ENCODE measurements at regions not wholly inside any gene's neighbourhood (a gene's known extent, or its start where the extent isn't known, plus 50 kb on each side); places are given as distances from the start of the nearest gene placed in this dataset.

DNA sequence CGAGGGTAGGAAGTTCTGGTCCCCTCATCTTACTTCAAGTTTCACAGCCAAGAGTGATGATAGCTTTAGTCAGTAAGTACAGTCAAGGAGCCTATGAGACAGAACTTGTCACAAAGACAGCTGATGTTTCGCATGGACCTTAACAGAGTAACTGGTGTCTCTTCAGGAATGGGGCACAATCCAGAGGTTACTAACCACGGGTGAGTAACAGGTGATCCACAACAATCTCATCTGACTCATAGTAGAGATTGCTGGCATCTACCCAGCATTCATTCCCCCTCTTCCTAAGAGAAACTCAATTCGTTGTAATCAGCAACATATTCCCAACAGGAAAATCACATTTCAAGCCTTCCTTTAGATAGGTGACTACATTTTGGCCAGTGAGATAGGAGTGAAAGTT, 126.7 kb downstream of the SNX18 start:
- TF ChIP-seq POLR2A (IDR thresholded peaks at IDR 0.05), result no peak
- TF ChIP-seq, protein P1, sequence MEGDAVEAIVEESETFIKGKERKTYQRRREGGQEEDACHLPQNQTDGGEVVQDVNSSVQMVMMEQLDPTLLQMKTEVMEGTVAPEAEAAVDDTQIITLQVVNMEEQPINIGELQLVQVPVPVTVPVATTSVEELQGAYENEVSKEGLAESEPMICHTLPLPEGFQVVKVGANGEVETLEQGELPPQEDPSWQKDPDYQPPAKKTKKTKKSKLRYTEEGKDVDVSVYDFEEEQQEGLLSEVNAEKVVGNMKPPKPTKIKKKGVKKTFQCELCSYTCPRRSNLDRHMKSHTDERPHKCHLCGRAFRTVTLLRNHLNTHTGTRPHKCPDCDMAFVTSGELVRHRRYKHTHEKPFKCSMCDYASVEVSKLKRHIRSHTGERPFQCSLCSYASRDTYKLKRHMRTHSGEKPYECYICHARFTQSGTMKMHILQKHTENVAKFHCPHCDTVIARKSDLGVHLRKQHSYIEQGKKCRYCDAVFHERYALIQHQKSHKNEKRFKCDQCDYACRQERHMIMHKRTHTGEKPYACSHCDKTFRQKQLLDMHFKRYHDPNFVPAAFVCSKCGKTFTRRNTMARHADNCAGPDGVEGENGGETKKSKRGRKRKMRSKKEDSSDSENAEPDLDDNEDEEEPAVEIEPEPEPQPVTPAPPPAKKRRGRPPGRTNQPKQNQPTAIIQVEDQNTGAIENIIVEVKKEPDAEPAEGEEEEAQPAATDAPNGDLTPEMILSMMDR (IDR thresholded peaks at IDR 0.05), result no peak
